NCI-H2196 treated with DMSO at 0.1 percent for 48 hours (cell line): ENCODE measurements at regions not wholly inside any gene's neighbourhood (a gene's known extent, or its start where the extent isn't known, plus 50 kb on each side); places are given as distances from the start of the nearest gene placed in this dataset.
"Not testable (repeated sequence)": the region's sequence is repeated elsewhere in the genome, so short reads cannot be mapped to it uniquely, and the experiment has no call there.

Experiments
- DNase-seq: peaks from one replicate; lab custom pipeline; 2025; ENCODE audit not compliant: unreplicated experiment; lab: John Stamatoyannopoulos, UW

DNA sequence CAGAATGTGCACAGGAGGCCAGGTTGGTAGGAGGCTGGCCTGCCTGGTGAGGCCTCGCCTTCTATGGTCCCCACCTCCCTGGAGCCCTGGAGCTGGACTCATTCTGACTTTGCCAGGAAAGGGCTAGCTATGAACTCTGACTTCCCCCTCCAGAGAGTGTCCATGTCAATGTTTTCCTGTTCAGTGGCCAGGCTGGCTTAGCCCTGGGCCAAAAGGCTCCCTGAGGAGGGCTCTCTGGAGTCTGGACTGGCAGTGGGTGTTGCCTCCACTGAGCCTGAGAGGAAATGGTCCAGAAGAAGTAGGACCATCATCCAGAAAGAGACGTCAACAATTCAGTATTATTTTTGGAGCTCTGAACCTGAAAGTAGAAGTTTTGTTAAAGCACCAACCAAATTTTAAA, 178.7 kb downstream of the CHIC2 start:
- no peak for DNase-seq

DNA sequence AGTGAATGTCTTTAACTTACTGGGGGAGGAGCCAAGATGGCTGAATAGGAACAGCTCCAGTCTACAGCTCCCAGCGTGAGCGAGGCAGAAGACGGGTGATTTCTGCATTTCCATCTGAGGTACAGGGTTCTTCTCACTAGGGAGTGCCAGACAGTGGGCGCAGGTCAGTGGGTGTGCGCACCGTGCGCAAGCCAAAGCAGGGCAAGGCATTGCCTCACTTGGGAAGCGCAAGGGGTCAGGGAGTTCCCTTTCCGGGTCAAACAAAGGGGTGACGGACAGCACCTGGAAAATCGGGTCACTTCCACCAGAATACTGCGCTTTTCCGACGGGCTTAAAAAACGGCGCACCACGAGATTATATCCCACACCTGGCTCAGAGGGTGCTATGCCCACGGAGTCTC, 187.3 kb downstream of the CHIC2 start:
- DNase-seq: not testable (repeated sequence)

DNA sequence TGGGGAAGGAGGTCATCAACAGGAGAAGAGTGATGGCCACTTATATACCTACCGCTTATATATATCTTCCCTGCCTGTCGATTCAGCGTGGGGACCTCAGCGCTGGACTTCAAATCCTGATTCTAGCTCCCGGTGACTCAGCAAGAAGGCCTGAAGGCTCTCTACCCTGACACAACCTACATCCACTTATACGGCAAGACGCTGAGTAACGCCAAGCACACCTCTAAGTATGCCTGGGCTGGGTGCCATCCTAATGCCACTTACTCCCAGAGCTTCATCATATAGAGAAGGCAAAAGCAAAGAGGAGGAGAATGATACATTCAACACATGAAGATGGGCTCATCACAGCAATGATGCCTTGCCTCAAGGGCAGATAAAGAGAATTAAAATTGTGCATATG, 198.3 kb downstream of the CHIC2 start:
- DNase-seq: no peak

GRCh38 chr4:53865054-53865453, 199.4 kb downstream of the CHIC2 start:
- no peak for DNase-seq

DNA sequence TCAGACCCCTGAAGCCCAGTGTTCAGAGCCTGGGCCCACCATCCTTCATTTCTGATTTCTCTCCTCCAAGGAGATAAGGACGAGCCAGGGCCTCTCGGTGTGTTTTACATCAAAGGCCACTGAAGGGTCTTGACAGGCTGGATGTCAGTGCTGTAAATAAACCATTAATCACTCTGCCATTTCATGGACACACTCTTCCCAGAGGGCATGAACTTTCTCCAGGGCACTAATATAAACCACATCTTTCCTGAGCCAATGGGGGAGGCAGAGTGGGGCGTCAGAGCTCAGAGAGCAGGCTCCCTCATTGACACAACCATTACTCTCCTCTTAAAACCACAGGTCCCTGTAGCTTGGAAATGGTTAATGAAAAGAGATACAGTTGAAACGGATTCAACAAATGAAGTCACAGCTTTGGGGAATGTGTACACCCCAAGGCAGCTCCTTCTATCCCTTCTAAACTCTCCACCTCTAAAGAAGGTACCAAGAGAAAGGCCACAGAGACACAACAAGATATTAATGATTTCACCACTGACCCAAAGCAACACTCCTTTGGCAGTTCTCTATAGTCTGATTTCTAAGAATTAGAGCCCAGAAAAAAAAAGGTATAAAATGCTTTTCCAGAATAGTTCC, 200.6 kb downstream of the CHIC2 start:
- no peak for DNase-seq

DNA sequence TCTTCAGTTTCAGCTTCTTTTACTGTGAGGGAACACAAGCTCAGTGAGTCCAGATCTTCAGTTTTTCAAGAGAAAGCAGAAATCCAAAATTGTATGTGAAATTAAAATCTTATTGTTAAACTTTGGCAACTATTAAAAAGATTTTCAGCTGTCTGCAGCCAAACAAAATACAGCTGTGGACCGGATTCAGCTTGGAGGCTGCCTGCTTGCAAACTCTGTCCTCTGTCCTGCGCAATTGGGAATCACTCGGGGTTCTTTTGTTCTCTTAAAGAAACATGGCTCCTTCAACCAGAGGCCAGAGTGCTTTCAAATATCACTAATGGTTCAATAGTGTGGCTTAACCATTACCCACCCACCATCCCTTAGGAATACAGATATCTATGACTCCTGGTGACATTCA, 201.2 kb downstream of the CHIC2 start:
- no peak for DNase-seq

- DNase-seq: no peak
Measured at GRCh38 chr4:53861856-53862610, 202.4 kb downstream of the CHIC2 start.

DNA sequence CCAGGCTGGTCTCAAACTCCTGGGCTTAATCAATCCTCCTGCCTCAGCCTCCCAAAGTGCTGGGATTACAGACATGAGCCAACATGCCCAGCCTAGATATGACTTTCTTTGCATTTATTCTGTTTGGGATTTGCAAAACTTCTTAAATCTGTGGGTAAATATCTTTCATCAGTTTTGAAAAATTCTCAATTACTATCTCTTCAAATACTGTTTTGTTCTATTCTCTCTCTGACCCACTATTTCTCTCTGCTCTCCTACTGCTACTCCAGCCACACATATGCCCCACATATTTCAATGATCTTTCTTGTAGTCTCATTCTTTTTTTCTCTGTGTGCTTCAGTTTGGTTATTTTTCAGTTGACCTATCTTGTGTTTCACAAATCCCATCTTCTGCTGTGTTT, 205.1 kb downstream of the CHIC2 start:
- no peak for DNase-seq

DNA sequence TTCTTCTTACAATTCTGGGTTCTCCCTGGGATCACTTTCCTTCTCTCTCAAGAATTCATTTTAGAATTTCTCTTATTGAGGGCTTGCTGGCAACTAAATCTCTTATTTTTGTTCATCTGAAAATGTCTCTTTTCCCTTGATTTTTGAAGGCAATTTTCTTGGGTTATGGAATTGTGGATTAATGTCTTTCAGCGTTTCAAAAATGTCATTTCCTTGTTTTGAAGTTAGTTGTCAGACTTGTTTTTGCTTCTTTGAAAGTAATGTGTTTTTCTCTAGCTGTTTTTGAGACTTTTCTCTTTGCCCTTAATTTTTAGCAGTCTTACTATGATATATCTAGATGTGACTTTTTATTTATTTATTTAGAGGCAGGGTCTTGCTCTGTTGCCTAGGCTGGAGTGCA, 205.7 kb downstream of the CHIC2 start:
- DNase-seq: no peak

- DNase-seq: no peak
Measured at GRCh38 chr4:53855581-53856250, 208.7 kb downstream of the CHIC2 start.

- DNase-seq: no peak
Measured at GRCh38 chr4:53854991-53855568, 209.3 kb downstream of the CHIC2 start.

GRCh38 chr4:53852343-53852742, 212.1 kb downstream of the CHIC2 start:
- no peak for DNase-seq

GRCh38 chr4:53847965-53848364, 216.4 kb downstream of the CHIC2 start:
- no peak for DNase-seq

DNA sequence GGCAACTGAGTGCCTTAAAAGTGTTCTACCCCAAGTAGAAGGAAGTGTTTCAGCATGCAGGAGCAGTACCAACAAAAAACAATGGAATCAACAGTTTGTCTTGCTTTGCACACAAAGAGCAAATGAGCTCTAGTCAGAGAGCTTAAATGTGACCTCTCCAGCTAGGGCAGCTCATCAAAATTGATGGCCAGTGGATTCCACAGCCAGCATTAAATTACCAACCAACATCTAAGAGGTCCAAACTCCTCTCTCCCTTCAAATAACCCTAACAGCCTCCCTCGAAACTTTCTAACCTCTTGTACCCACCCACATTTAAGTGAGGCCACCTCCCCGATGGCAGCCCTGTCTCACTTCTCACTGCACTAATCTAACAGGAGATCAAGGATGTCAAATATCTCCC, 219.9 kb downstream of the CHIC2 start:
- no peak for DNase-seq

DNA sequence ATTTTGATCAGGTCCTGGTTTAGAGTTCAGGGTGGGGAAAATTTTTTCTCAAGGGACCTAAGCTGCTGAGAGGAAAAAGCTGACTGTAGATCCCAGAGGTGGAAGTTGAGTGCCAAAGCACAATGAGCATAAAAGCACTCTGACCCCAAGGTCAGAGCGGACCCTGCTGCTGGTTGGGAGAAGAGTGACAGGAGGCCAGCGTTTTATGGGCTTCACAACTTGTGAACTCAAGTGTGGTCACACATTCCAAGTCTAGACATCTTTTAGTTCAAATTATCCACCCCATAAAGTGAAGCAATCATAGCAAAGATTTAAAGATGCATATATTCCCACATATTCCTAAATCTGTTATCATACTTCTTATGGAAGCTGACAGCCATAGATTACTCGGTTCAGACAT, 220.3 kb downstream of the CHIC2 start:
- no peak for DNase-seq

DNA sequence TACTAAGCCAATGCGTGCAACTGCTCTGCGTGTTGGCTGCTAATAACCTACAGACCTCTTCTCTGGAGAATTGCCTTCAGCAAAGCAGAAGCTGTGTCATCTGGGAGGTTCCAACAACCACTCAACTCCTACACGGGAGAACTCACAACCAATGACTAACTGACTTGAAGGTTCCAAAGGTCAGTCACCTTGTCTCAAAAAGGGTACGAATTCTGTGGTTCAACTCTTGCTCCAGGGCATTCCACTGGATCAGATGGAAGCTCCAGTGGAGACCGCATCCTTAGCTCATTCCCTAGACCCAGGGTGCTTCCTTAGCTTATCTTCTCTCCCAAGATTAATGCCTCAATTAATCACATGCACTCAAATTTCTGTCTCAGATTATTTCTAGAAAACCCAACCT, 222.7 kb downstream of the CHIC2 start:
- DNase-seq: no peak

DNA sequence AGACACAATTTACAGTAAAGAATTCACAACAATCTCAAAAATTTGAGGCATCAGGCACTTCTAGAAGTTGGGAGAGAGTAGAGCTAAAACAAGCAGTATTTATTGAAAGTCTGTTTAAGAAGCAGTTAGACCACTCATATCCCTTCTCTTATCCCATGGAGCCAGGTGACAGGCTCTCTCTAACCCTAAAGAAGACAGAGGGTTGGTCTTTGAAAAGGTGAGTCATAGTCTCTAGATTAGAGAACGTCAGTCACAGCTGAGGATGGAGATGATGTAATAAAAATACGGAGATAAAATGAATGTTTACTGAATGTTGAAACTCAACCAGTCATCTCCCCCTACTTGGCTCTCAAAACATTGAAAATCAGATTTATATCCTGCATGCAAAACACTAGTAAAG, 223.8 kb downstream of the CHIC2 start:
- DNase-seq: no peak

DNA sequence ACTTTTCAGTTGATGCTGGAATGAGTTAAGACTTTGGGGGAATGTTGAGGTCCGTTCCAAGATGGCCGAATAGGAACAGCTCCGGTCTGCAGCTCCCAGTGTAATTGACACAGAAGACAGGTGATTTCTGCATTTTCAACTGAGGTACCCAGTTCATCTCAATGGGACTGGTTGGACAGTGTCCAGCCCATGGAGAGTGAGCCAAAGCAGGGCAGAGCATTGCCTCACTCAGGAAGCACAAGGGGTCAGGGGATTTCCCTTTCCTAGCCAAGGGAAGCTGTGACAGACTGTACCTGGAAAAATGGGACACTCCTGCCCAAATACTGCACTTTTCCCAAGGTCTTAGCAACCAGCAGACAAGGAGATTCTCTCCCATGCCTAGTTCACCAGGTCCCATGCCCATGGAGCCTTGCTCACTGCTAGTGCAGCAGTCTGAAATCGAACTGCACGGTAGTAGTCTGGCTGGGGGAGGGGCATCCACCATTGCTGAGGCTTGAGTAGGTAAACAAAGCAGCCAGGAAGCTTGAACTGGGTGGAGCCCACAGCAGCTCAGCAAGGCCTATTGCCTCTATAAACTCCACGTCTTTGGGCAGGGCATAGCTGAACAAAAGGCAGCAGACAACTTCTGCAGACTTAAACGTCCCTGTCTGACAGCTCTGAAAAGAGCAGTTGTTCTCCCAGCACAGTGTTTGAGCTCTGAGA, 231.0 kb downstream of the CHIC2 start:
- not testable (repeated sequence) for DNase-seq

DNA sequence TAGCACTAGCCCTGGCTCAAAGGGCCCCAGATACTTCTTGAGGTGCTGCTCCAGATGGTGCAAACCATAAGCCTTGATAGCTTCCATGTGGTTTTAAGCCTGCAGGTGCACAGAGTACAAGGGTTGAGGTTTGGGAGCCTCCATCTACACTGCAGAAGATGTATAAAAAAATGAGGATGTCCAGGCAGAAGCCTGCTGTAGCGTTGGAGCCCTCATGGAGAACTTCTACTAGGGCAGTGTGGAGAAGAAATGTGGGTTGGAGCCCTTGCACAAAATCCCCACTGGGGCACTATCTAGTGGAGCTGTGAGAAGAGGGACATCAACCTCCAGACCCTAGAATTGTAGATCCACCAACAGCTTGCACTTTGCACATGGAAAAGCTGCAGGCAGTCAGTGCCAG, 231.9 kb downstream of the CHIC2 start:
- DNase-seq: no peak

DNA sequence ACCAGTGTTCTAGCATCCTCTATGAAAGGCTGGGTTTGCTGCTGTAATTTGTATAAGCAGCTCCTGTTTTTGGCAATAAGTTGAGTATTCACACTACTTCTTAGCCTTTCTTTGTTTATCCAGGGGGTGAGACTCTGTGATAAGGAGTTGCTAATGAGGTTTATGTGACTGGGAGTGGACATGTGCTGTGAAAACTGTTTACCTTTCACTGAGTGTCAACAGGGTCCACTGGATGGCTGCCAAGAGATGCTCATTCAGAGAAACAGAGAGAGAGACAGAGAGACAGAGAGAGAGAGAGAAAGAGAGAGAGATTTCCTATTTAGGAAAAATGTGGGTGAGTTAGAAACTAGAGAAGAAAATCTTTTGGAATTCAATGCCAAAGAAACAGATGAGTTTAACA, 233.9 kb downstream of the CHIC2 start:
- no peak for DNase-seq

DNA sequence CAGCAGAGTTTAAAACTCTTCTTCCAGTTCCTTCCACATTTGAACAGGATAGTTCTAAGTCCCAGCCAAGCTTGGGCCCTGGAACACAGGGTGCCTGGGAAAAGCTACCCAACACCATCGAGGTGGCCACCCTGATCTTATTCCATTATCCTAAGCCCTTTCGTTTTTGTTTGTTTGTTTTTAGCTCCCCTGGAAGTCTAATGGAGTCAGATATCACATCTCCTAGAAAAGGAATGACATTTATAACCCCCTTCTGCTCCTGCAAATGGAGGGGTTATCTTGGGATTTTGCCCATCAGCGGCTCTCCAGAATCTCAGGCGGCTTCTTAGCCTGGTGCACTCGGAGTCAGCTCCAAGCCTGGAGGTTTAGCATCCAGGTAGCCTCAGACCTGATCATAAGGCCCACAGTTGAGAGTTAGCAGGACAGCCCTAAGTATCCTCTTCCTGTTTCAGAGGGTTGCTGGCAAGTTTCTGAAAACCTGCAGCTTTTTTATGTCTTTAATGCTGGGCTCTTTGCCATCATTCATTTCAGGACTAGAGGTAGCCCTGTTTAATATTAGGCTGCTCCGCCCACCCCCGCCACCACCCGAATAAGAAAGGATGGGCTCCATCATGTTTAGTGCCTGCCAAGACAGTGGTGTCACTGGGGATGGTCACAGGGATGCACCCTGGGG, 230.0 kb upstream of the LNX1 start:
- DNase-seq: no peak
